A549 (cell line): ENCODE measurements at regions not wholly inside any gene's neighbourhood (a gene's known extent, or its start where the extent isn't known, plus 50 kb on each side); places are given as distances from the start of the nearest gene placed in this dataset.
A peak's percentile ranks its signal among the peaks of the same experiment; 100 is the strongest.

Experiments used
- ATAC-seq, 2 experiments: fragments of 200-7000 bp in 1 of 2; fragments of >200 bp in 1 of 2; cut with Nextera tagmentation in 1 of 2; cut with Tn5 transposase in 1 of 2; 3 replicates each; pipeline versions ENCODE4 v1.8.0 to v1.9.1; 2018 to 2020; ENCODE audit warnings: mild to moderate bottlenecking in 1 of 2, moderate library complexity in 1 of 2
- CTCF ChIA-PET: fragments of 300-600 bp; sonication (Branson Sonifier 250); formaldehyde crosslinking; extraction: SDS; loops from one replicate; lab custom pipeline; 2021; ENCODE audit warnings: antibody characterized with exemption, inconsistent platforms; lab: Yijun Ruan, JAX
- POLR2A ChIA-PET: fragments of 350-600 bp; formaldehyde crosslinking; extraction: SDS; loops from one replicate; lab custom pipeline; 2021; ENCODE audit warnings: antibody characterized with exemption, inconsistent platforms; lab: Yijun Ruan, JAX
- DNase-seq, 2 experiments: peaks; one replicate each; pipeline versions ENCODE4 v3.0.0 to v3.0.0-alpha.2; 2011 to 2016; ENCODE audit warnings: low read depth in 1 of 2, low spot score in 1 of 2
- FAIRE-seq: peaks from 2 replicates; lab custom pipeline; 2011; peaks lifted over from hg19 to GRCh38; lab: Jason Lieb, UNC
- H3K27ac ChIP-seq, 2 experiments: fragments of >200 bp; sonication (Bioruptor Twin); formaldehyde crosslinking; 3 replicates each; pipeline ENCODE4 v1.5.1; 2016 to 2017
- H3K4me1 ChIP-seq: fragments of >200 bp; sonication (Bioruptor Twin); formaldehyde crosslinking; 3 replicates; pipeline ENCODE4 v1.6.1; 2016
- H3K4me2 ChIP-seq: fragments of >200 bp; sonication (Bioruptor Twin); formaldehyde crosslinking; 3 replicates; pipeline ENCODE4 v1.6.1; 2016
- H3K4me3 ChIP-seq: fragments of >200 bp; sonication (Bioruptor Twin); formaldehyde crosslinking; 3 replicates; pipeline ENCODE4 v1.5.1; 2016
- H3K9me3 ChIP-seq: fragments of >200 bp; sonication (Bioruptor Twin); formaldehyde crosslinking; 3 replicates; pipeline ENCODE4 v1.6.1; 2016
- CBX2 ChIP-seq: fragments of 200-600 bp; sonication (generic); IDR thresholded peaks from 2 replicates; pipeline ENCODE4 v1.6.1; 2016; ENCODE audit warnings: low read depth, mild to moderate bottlenecking, borderline replicate concordance
- EHF ChIP-seq: fragments of 250-450 bp; sonication (Bioruptor Pico); IDR thresholded peaks from 2 replicates; pipeline ENCODE4 v1.5.0; 2020; ENCODE audit warnings: mild to moderate bottlenecking
- ELK1 ChIP-seq: fragments of 150-350 bp; IDR thresholded peaks from 2 replicates; pipeline ENCODE4 v1.6.1; 2014; ENCODE audit warnings: low read depth, mild to moderate bottlenecking, low read length
- HOXA7 ChIP-seq: fragments of 250-450 bp; sonication (Bioruptor Pico); IDR thresholded peaks from 2 replicates; pipeline ENCODE4 v1.5.0; 2020; ENCODE audit warnings: mild to moderate bottlenecking, moderate library complexity
- MYC ChIP-seq: IDR thresholded peaks from 2 replicates; pipeline ENCODE4 v1.6.1; 2012; ENCODE audit warnings: mild to moderate bottlenecking, inconsistent platforms, low read length, improper control_type of control experiment, borderline replicate concordance
- NPAS2 ChIP-seq: fragments of 250-450 bp; sonication (Bioruptor Pico); IDR thresholded peaks from 2 replicates; pipeline ENCODE4 v1.8.0; 2022; ENCODE audit warnings: mild to moderate bottlenecking, moderate library complexity, borderline replicate concordance
- NR3C1 ChIP-seq: fragments of >200 bp; sonication (Bioruptor Twin); formaldehyde crosslinking; IDR thresholded peaks from 3 replicates; pipeline ENCODE4 v1.6.1; 2017
- POLR2AphosphoS2 ChIP-seq: conservative IDR thresholded peaks from 2 replicates; pipeline ENCODE4 v1.6.1; 2012; ENCODE audit warnings: low read length, improper control_type of control experiment, inconsistent platforms
- RAD21 ChIP-seq, 2 experiments: fragments of >200 bp in 1 of 2; sonication (Bioruptor Twin) in 1 of 2; formaldehyde crosslinking in 1 of 2; IDR thresholded peaks in 1 of 2; conservative IDR thresholded peaks in 1 of 2; 2 replicates in 1 of 2; 3 replicates in 1 of 2; pipeline ENCODE4 v1.6.1; 2012 to 2018; ENCODE audit warnings: inconsistent platforms in 1 of 2
- SREBF2 ChIP-seq: fragments of 450-650 bp; IDR thresholded peaks from 2 replicates; pipeline ENCODE4 v1.6.1; 2014; ENCODE audit warnings: mild to moderate bottlenecking, moderate library complexity
- TFCP2L1 ChIP-seq: fragments of 250-450 bp; sonication (Bioruptor Pico); IDR thresholded peaks from 2 replicates; pipeline ENCODE4 v1.5.0; 2021; ENCODE audit warnings: mild to moderate bottlenecking
- ZC3H11A ChIP-seq: fragments of 450-650 bp; IDR thresholded peaks from 2 replicates; pipeline ENCODE4 v1.6.1; 2014; ENCODE audit warnings: antibody characterized with exemption, mild to moderate bottlenecking
- WGBS: methylation state at CpG from one replicate; pipeline ENCODE4 v1.1.6; 2017; ENCODE audit errors: missing lambda C conversion rate; 5-methylcytosine and 5-hydroxymethylcytosine counted together
- TF ChIP-seq, protein P1 (sequence below): fragments of 250-450 bp; sonication (Bioruptor Pico); IDR thresholded peaks from 2 replicates; pipeline ENCODE4 v1.5.0; 2021; ENCODE audit warnings: mild to moderate bottlenecking, moderate library complexity, borderline replicate concordance
- TF ChIP-seq, protein P2 (sequence below): IDR thresholded peaks from 2 replicates; pipeline ENCODE4 v1.6.1; 2012
- TF ChIP-seq, protein P3 (sequence below): fragments of >200 bp; sonication (Bioruptor Twin); formaldehyde crosslinking; IDR thresholded peaks from 2 replicates; pipeline ENCODE4 v1.6.1; 2016
- TF ChIP-seq, protein P4 (sequence below): fragments of 450-650 bp; IDR thresholded peaks from 2 replicates; pipeline ENCODE4 v1.6.1; 2014; ENCODE audit warnings: antibody characterized with exemption
- TF ChIP-seq, protein P5 (sequence below): fragments of >200 bp; sonication (Bioruptor Twin); formaldehyde crosslinking; IDR thresholded peaks from 3 replicates; pipeline ENCODE4 v1.5.1; 2016

- ChIA-PET CTCF (no interaction called here), POLR2A (no interaction called here)
- FAIRE-seq (no peak), ATAC-seq (no peak), DNase-seq (no peak)
- TF ChIP-seq, protein P1, sequence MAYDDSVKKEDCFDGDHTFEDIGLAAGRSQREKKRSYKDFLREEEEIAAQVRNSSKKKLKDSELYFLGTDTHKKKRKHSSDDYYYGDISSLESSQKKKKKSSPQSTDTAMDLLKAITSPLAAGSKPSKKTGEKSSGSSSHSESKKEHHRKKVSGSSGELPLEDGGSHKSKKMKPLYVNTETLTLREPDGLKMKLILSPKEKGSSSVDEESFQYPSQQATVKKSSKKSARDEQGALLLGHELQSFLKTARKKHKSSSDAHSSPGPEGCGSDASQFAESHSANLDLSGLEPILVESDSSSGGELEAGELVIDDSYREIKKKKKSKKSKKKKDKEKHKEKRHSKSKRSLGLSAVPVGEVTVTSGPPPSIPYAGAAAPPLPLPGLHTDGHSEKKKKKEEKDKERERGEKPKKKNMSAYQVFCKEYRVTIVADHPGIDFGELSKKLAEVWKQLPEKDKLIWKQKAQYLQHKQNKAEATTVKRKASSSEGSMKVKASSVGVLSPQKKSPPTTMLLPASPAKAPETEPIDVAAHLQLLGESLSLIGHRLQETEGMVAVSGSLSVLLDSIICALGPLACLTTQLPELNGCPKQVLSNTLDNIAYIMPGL = no peak
- TF ChIP-seq SREBF2 = no peak
- TF ChIP-seq HOXA7 (CRISPR knock-in tag) = no peak
- TF ChIP-seq, protein P2, sequence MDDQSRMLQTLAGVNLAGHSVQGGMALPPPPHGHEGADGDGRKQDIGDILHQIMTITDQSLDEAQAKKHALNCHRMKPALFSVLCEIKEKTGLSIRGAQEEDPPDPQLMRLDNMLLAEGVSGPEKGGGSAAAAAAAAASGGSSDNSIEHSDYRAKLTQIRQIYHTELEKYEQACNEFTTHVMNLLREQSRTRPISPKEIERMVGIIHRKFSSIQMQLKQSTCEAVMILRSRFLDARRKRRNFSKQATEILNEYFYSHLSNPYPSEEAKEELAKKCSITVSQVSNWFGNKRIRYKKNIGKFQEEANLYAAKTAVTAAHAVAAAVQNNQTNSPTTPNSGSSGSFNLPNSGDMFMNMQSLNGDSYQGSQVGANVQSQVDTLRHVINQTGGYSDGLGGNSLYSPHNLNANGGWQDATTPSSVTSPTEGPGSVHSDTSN = no peak
- TF ChIP-seq NR3C1 = no peak
- no peak for TF ChIP-seq ELK1
- TF ChIP-seq ZC3H11A = no peak
- TF ChIP-seq EHF (CRISPR knock-in tag) = no peak
- no peak for TF ChIP-seq NPAS2 (CRISPR knock-in tag)
- TF ChIP-seq, protein P3, sequence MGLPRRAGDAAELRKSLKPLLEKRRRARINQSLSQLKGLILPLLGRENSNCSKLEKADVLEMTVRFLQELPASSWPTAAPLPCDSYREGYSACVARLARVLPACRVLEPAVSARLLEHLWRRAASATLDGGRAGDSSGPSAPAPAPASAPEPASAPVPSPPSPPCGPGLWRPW = no peak
- TF ChIP-seq POLR2AphosphoS2 = no peak
- no peak overlapping the region for H3K27ac ChIP-seq
- H3K9me3 ChIP-seq = no peaks in the 10 kb centered on the region
- H3K4me3 ChIP-seq = no peak overlapping the region
- H3K4me1 ChIP-seq = no peaks in the 10 kb centered on the region
- H3K4me2 ChIP-seq = no peak overlapping the region
- WGBS = 33% methylated on average over 3 of the region's 5 CpGs
Observed at GRCh38 chr4:92129408-92129994, 174.3 kb upstream of the GRID2 start.

DNA sequence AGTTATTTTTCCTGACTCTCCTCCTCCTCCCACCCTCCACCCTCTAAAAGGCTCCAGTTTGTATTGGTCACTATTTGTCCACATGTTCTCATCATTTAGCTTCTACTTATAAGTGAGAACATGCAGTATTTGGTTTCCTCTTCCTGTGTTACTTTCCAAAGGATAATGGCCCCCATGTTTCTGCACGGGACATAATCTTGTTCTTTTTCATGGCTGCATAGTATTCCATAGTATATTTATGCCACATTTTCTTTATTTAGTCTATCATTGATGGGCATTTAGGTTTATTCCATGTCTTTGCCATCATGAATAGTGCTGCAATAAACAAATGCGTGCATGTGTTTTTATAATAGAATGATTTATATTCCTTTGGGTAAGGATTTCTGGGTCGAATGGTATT lies 167.3 kb upstream of the GRID2 start:
- Histone ChIP-seq H3K4me1 (no peaks in the 10 kb centered on the region), H3K4me3 (no peak overlapping the region), H3K9me3 (0 out of 3 replicates have a peak, but pooled peaks cover 2% of the 10 kb centered on the region), H3K4me2 (no peak overlapping the region), H3K27ac (no peak overlapping the region)
- ATAC-seq (no peak), DNase-seq (no peak), FAIRE-seq (no peak)
- POLR2A ChIA-PET = no interaction called here
- CTCF ChIA-PET = no interaction called here
- WGBS = 19% methylated on average over 3 of the region's 3 CpGs
- TF ChIP-seq MYC = no peak
- TF ChIP-seq, protein P4, sequence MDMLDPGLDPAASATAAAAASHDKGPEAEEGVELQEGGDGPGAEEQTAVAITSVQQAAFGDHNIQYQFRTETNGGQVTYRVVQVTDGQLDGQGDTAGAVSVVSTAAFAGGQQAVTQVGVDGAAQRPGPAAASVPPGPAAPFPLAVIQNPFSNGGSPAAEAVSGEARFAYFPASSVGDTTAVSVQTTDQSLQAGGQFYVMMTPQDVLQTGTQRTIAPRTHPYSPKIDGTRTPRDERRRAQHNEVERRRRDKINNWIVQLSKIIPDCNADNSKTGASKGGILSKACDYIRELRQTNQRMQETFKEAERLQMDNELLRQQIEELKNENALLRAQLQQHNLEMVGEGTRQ = no peak
- TF ChIP-seq, protein P5, sequence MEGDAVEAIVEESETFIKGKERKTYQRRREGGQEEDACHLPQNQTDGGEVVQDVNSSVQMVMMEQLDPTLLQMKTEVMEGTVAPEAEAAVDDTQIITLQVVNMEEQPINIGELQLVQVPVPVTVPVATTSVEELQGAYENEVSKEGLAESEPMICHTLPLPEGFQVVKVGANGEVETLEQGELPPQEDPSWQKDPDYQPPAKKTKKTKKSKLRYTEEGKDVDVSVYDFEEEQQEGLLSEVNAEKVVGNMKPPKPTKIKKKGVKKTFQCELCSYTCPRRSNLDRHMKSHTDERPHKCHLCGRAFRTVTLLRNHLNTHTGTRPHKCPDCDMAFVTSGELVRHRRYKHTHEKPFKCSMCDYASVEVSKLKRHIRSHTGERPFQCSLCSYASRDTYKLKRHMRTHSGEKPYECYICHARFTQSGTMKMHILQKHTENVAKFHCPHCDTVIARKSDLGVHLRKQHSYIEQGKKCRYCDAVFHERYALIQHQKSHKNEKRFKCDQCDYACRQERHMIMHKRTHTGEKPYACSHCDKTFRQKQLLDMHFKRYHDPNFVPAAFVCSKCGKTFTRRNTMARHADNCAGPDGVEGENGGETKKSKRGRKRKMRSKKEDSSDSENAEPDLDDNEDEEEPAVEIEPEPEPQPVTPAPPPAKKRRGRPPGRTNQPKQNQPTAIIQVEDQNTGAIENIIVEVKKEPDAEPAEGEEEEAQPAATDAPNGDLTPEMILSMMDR = no peak

DNA sequence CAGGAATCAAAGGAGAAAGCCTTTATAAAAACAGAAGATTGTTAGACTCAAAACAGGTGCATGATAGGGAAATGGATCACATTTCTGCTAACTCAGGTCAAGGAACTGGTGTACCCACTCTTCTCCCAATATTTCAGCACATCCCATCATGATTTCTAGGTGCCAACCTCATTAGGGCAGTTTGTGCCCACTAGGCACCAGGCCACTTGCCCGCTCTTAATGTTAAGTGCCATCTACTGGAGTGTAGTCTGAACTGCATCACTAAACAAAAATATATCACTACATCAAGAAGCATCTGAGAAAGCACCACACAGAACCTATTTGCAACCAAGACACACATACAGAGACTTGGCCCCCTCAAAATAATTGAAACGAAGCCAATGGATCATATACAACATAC lies 140.4 kb upstream of the GRID2 start:
- DNase-seq = peak in 1 of 2 experiments; percentile 5
- CTCF ChIA-PET = no interaction called here
- ATAC-seq = no peak

More for the DNA sequence above, 140.4 kb upstream of the GRID2 start:
- H3K4me2 ChIP-seq = no peak overlapping the region
- 0 out of 5 replicates have a peak, but pooled peaks of 1 of the 2 experiments have one; percentile 12 for TF ChIP-seq RAD21 (conservative IDR thresholded peaks at IDR 0.05 in 1 of 2, IDR thresholded peaks at IDR 0.05 in 1 of 2)
- TF ChIP-seq CBX2 = no peak
- TF ChIP-seq TFCP2L1 (CRISPR knock-in tag) = no peak
- TF ChIP-seq, all 56 proteins: peak for 1
- Histone ChIP-seq H3K4me3 (no peak overlapping the region), H3K4me1 (no peaks in the 10 kb centered on the region), H3K9me3 (no peaks in the 10 kb centered on the region), H3K27ac (no peak overlapping the region)
- no peak for FAIRE-seq
- POLR2A ChIA-PET = no interaction called here
- WGBS = 16% methylated on average over 2 of the region's 2 CpGs
